OCI-LY7 (cell line): ENCODE measurements at regions not wholly inside any gene's neighbourhood (a gene's known extent, or its start where the extent isn't known, plus 50 kb on each side); places are given as distances from the start of the nearest gene placed in this dataset.

Experiments used
- EZH2phosphoT487 ChIP-seq: fragments of 200-600 bp; sonication (generic); IDR thresholded peaks from 2 replicates; pipeline ENCODE4 v1.6.1; 2018; ENCODE audit warnings: low read depth, borderline replicate concordance, mild to moderate bottlenecking, mixed run types, antibody characterized with exemption, low read length, moderate library complexity, mixed read lengths
- TF ChIP-seq, protein P1 (sequence below): fragments of 200-600 bp; sonication (generic); conservative IDR thresholded peaks from 2 replicates; pipeline ENCODE4 v1.5.1; 2014; ENCODE audit warnings: mild to moderate bottlenecking, antibody characterized with exemption, low read length, moderate library complexity, mixed read lengths

DNA sequence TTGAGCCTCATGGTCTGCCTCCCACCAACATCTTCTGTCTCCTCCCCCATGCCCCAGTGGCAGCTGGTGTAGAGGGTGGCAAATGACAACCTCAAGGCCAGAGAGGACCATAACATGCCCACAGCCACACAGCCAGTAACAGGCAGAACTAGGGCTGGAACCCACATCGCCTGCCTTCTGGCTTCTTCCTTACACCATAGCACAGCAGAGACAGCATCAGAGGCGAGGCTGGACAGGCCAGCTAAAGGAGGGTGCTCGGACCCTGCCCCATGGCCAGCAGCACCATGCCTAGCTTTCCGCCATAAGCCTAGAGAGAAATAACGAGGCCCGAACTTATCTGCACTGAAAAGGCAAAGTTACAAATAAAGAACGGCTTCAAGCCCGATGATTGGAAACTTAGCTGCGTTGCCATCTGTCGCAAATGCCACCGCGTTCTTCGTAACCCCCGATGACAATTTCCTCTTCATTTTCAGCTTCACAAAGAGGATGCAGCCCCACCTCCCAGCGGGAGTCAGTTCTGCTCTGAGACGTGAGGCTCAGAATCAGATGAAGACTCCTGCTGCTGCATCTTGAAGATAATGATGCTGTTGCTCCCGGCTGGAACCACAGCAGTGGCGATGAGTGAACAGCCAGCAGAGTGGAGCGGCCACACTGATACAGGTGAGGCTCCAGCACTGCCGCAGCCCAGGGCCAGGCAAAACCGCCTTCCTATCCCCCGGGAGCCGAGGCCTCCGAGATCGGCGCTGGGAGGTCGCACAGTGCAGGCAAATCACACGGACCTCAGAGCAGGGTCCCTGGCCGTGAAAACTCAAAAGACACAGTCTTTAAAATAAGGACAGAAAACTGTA lies 73.8 kb upstream of the RTL6 start:
- TF ChIP-seq, protein P1, sequence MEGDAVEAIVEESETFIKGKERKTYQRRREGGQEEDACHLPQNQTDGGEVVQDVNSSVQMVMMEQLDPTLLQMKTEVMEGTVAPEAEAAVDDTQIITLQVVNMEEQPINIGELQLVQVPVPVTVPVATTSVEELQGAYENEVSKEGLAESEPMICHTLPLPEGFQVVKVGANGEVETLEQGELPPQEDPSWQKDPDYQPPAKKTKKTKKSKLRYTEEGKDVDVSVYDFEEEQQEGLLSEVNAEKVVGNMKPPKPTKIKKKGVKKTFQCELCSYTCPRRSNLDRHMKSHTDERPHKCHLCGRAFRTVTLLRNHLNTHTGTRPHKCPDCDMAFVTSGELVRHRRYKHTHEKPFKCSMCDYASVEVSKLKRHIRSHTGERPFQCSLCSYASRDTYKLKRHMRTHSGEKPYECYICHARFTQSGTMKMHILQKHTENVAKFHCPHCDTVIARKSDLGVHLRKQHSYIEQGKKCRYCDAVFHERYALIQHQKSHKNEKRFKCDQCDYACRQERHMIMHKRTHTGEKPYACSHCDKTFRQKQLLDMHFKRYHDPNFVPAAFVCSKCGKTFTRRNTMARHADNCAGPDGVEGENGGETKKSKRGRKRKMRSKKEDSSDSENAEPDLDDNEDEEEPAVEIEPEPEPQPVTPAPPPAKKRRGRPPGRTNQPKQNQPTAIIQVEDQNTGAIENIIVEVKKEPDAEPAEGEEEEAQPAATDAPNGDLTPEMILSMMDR = no peak
- no peak for TF ChIP-seq EZH2phosphoT487
